ENCODE measurements at regions not wholly inside any gene's neighbourhood (a gene's known extent, or its start where the extent isn't known, plus 50 kb on each side); places are given as distances from the start of the nearest gene placed in this dataset.

GRCh38 chr1:185487026-185487425 is 170.0 kb upstream of the IVNS1ABP start:
- no peak overlapping the region for H3K9ac ChIP-seq (ENCODE audit: low read length)
- H3K27me3 ChIP-seq (ENCODE audit: control insufficient read depth, insufficient read depth, low read length): no peaks in the 10 kb centered on the region
- H3K4me3 ChIP-seq (ENCODE audit: low read depth, low read length): no peak overlapping the region
- peaks cover 12% of the 10 kb centered on the region for H3K4me1 ChIP-seq (ENCODE audit: control insufficient read depth, insufficient read depth, low read length)
- no peak overlapping the region for H3K27ac ChIP-seq (ENCODE audit: low read depth, low read length)
- H3K9me3 ChIP-seq (ENCODE audit: control insufficient read depth, insufficient read depth, low read depth, low read length): no peaks in the 10 kb centered on the region
- no peaks in the 10 kb centered on the region for H3K36me3 ChIP-seq (ENCODE audit: control insufficient read depth, insufficient read depth, low read length)

DNA sequence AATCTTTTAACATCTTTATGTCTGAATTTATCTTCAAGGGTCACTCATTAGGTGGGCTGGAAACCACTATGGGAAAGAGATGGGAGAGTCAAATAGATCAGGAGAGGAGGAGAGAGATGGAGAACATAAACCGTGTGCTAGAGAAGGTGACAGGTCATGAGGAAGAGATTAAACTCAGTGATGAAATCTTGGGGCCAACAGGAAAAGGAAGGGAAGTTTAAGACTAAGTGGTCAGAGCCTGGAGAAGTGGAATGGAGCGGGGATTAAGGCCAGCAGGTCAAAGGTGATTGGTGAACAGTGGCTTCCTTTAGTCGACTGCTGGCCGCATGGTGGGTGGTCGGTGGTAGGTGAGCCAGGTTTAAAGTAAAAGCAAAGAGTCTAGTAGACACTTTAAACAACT is 169.3 kb upstream of the IVNS1ABP start:
- H3K36me3 ChIP-seq (ENCODE audit: control insufficient read depth, insufficient read depth, low read length): no peaks in the 10 kb centered on the region
- H3K27ac ChIP-seq (ENCODE audit: low read depth, low read length): no peak overlapping the region
- no peak overlapping the region for H3K9ac ChIP-seq (ENCODE audit: low read length)
- peaks cover 12% of the 10 kb centered on the region for H3K4me1 ChIP-seq (ENCODE audit: control insufficient read depth, insufficient read depth, low read length)
- H3K27me3 ChIP-seq (ENCODE audit: control insufficient read depth, insufficient read depth, low read length): no peaks in the 10 kb centered on the region
- H3K4me3 ChIP-seq (ENCODE audit: low read depth, low read length): no peak overlapping the region
- no peaks in the 10 kb centered on the region for H3K9me3 ChIP-seq (ENCODE audit: control insufficient read depth, insufficient read depth, low read depth, low read length)

- Histone ChIP-seq H3K27me3 (ENCODE audit: control insufficient read depth, insufficient read depth, low read length) (no peaks in the 10 kb centered on the region), H3K9me3 (ENCODE audit: control insufficient read depth, insufficient read depth, low read depth, low read length) (no peaks in the 10 kb centered on the region), H3K9ac (ENCODE audit: low read length) (no peak overlapping the region), H3K36me3 (ENCODE audit: control insufficient read depth, insufficient read depth, low read length) (no peaks in the 10 kb centered on the region), H3K4me3 (ENCODE audit: low read depth, low read length) (no peak overlapping the region), H3K27ac (ENCODE audit: low read depth, low read length) (no peak overlapping the region), H3K4me1 (ENCODE audit: control insufficient read depth, insufficient read depth, low read length) (peaks cover 10% of the 10 kb centered on the region)
Observed at GRCh38 chr1:185483664-185484450, 166.8 kb upstream of the IVNS1ABP start.

DNA sequence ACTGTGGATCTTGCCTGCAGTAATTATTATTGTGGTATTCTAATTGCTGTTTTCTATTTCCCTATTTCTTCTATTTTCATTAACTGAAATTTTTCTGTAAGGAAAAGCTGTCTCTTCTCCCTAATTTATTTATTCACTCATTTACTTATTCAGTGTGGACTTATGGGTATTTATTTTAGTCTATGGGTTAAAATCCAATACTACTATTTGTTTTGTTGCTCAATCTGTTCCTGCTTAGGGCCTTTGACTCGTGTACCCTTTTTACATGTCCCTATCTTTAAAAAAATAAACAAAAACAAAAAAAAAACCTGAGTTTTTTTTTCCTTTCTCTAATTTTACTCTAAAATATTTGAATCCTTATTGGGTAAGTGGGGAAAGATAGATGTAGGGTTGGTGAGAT is 166.2 kb upstream of the IVNS1ABP start:
- H3K27me3 ChIP-seq (ENCODE audit: control insufficient read depth, insufficient read depth, low read length): no peaks in the 10 kb centered on the region

DNA sequence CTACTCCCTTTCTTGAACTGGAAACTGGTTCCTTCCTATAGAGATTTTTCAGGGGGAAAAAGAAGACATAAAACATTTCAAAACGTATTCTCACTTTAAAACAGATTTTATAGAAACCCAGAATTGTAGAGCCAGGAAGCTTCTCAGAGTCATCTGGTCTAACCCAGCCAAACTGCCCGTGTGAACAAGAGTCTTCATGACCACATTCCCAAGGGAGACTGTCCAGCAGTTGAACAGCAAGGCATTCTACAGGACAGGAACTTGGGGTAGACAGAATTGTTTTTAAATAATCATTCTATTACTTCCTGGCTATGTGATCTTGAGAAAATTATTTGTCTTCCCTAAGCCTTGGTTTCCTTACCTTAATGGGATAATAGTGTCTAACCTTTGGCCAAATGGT is 163.5 kb upstream of the IVNS1ABP start:
- no peak overlapping the region for H3K4me3 ChIP-seq (ENCODE audit: low read depth, low read length)
- H3K9me3 ChIP-seq (ENCODE audit: control insufficient read depth, insufficient read depth, low read depth, low read length): no peaks in the 10 kb centered on the region
- H3K36me3 ChIP-seq (ENCODE audit: control insufficient read depth, insufficient read depth, low read length): no peaks in the 10 kb centered on the region
- H3K9ac ChIP-seq (ENCODE audit: low read length): no peak overlapping the region
- H3K27ac ChIP-seq (ENCODE audit: low read depth, low read length): no peak overlapping the region
- no peaks in the 10 kb centered on the region for H3K27me3 ChIP-seq (ENCODE audit: control insufficient read depth, insufficient read depth, low read length)
- peaks cover 9% of the 10 kb centered on the region for H3K4me1 ChIP-seq (ENCODE audit: control insufficient read depth, insufficient read depth, low read length)

More for the DNA sequence above, 166.2 kb upstream of the IVNS1ABP start:
- no peaks in the 10 kb centered on the region for H3K36me3 ChIP-seq (ENCODE audit: control insufficient read depth, insufficient read depth, low read length)
- peaks cover 9% of the 10 kb centered on the region for H3K4me1 ChIP-seq (ENCODE audit: control insufficient read depth, insufficient read depth, low read length)
- H3K9me3 ChIP-seq (ENCODE audit: control insufficient read depth, insufficient read depth, low read depth, low read length): no peaks in the 10 kb centered on the region
- no peak overlapping the region for H3K4me3 ChIP-seq (ENCODE audit: low read depth, low read length)
- no peak overlapping the region for H3K9ac ChIP-seq (ENCODE audit: low read length)
- H3K27ac ChIP-seq (ENCODE audit: low read depth, low read length): no peak overlapping the region

DNA sequence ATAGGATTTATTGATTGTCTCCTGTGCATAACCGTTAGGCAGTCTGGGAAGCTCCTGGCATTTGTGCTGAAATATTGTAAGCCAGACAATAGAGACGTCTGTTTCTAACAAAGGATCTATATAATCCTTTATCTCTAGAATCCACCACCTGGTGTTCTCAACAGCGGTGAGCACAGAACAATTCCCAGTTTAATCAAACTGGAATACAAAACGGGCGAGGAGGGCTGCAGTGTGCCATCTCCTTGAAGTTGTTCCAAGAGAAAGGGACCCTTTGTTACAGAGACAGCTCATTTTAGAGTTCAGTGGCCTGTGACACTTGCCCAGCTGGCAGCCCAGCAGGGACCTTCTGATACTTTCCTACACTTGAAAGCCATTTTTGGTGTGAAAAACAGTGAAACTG is 162.8 kb upstream of the IVNS1ABP start:
- Histone ChIP-seq H3K4me1 (ENCODE audit: control insufficient read depth, insufficient read depth, low read length) (peaks cover 9% of the 10 kb centered on the region), H3K9ac (ENCODE audit: low read length) (no peak overlapping the region), H3K27ac (ENCODE audit: low read depth, low read length) (no peak overlapping the region)

DNA sequence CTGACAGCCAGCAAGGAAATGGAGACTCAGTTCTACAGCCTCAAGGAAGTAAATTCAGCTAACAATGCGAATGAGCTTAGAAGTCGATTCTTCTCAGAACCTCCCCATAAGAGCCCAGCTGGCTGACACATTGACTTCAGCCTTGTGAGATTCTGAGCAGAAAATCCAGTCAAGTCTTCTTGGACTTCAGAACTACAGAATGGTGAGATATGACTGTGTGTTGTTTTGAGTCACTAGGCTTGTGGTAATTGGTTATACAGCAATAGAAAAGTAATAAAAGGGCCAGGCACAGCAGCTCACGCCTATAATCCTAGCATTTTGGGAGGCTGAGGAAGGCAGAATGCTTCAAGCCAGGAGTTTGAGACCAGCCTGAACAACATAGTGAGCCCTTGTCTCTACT is 161.8 kb upstream of the IVNS1ABP start:
- no peak overlapping the region for H3K4me3 ChIP-seq (ENCODE audit: low read depth, low read length)
- no peak overlapping the region for H3K27ac ChIP-seq (ENCODE audit: low read depth, low read length)
- no peaks in the 10 kb centered on the region for H3K9me3 ChIP-seq (ENCODE audit: control insufficient read depth, insufficient read depth, low read depth, low read length)
- no peaks in the 10 kb centered on the region for H3K36me3 ChIP-seq (ENCODE audit: control insufficient read depth, insufficient read depth, low read length)
- H3K9ac ChIP-seq (ENCODE audit: low read length): no peak overlapping the region
- peaks cover 5% of the 10 kb centered on the region for H3K4me1 ChIP-seq (ENCODE audit: control insufficient read depth, insufficient read depth, low read length)
- no peaks in the 10 kb centered on the region for H3K27me3 ChIP-seq (ENCODE audit: control insufficient read depth, insufficient read depth, low read length)

More for the DNA sequence above, 162.8 kb upstream of the IVNS1ABP start:
- H3K4me3 ChIP-seq (ENCODE audit: low read depth, low read length): no peak overlapping the region
- H3K9me3 ChIP-seq (ENCODE audit: control insufficient read depth, insufficient read depth, low read depth, low read length): no peaks in the 10 kb centered on the region
- H3K36me3 ChIP-seq (ENCODE audit: control insufficient read depth, insufficient read depth, low read length): no peaks in the 10 kb centered on the region
- H3K27me3 ChIP-seq (ENCODE audit: control insufficient read depth, insufficient read depth, low read length): no peaks in the 10 kb centered on the region

GRCh38 chr1:185477638-185478580 is 160.9 kb upstream of the IVNS1ABP start:
- Histone ChIP-seq H3K36me3 (ENCODE audit: control insufficient read depth, insufficient read depth, low read length) (no peaks in the 10 kb centered on the region), H3K27ac (ENCODE audit: low read depth, low read length) (no peak overlapping the region), H3K4me3 (ENCODE audit: low read depth, low read length) (no peak overlapping the region), H3K4me1 (ENCODE audit: control insufficient read depth, insufficient read depth, low read length) (no peaks in the 10 kb centered on the region), H3K27me3 (ENCODE audit: control insufficient read depth, insufficient read depth, low read length) (no peaks in the 10 kb centered on the region), H3K9ac (ENCODE audit: low read length) (no peak overlapping the region), H3K9me3 (ENCODE audit: control insufficient read depth, insufficient read depth, low read depth, low read length) (no peaks in the 10 kb centered on the region)

DNA sequence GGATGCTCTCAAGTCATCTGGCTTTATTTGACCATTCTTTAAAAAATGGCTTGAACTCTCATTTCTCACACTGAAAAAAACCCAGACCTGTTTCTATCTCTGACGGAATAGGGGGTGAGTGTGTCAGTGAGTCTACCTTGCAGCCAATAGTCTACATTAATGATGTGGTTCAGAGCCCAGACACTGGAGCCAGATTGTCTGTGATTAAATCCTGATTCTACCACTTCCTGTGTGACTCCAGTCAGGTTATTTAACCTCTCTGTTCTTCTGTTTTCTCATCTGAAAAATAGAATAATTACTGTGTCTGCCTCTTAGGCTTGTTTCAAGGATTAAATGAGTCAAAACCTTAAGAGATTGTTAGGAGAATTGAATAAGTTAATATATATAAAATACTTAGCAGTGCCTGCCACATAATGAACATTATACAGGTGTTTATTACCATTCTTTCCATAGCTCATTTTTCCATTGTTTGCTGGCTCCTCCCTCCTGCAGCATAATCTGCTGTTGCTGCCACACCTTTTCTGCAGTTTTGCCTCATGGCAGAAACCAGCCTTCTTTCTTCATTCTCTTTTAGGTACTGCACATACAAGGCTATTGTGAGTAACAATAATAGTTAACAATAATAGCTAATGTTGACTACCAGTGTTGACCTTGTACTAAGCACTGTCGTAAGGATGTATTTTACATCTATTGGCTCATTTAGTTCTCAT is 157.6 kb upstream of the IVNS1ABP start:
- H3K9me3 ChIP-seq (ENCODE audit: control insufficient read depth, insufficient read depth, low read depth, low read length): no peaks in the 10 kb centered on the region
- no peaks in the 10 kb centered on the region for H3K4me1 ChIP-seq (ENCODE audit: control insufficient read depth, insufficient read depth, low read length)
- H3K27me3 ChIP-seq (ENCODE audit: control insufficient read depth, insufficient read depth, low read length): no peaks in the 10 kb centered on the region
- no peak overlapping the region for H3K4me3 ChIP-seq (ENCODE audit: low read depth, low read length)
- no peak overlapping the region for H3K9ac ChIP-seq (ENCODE audit: low read length)
- no peak overlapping the region for H3K27ac ChIP-seq (ENCODE audit: low read depth, low read length)
- H3K36me3 ChIP-seq (ENCODE audit: control insufficient read depth, insufficient read depth, low read length): no peaks in the 10 kb centered on the region

DNA sequence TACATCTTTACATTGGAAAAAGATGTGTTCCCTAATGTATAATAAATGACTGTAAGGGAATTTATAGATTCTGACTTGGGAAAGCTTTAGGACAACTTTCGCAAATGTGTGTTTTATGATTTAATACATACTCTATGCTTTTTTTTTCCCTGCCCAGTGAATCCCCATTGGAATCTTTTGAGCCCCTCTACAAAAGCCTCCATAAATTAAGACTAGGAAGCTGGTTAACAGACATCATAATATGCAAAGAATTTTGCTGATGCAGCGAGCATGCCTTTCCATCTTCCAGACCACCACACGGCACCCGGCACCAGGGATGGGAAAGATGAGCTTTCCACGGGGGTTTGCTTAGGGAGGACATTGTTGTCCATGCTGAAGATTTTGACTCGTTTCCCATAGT is 156.1 kb upstream of the IVNS1ABP start:
- Histone ChIP-seq H3K9me3 (ENCODE audit: control insufficient read depth, insufficient read depth, low read depth, low read length) (no peaks in the 10 kb centered on the region), H3K36me3 (ENCODE audit: control insufficient read depth, insufficient read depth, low read length) (no peaks in the 10 kb centered on the region), H3K4me1 (ENCODE audit: control insufficient read depth, insufficient read depth, low read length) (no peaks in the 10 kb centered on the region), H3K27me3 (ENCODE audit: control insufficient read depth, insufficient read depth, low read length) (no peaks in the 10 kb centered on the region), H3K27ac (ENCODE audit: low read depth, low read length) (no peak overlapping the region), H3K4me3 (ENCODE audit: low read depth, low read length) (no peak overlapping the region), H3K9ac (ENCODE audit: low read length) (no peak overlapping the region)
